ENCODE measurements at regions not wholly inside any gene's neighbourhood (a gene's known extent, or its start where the extent isn't known, plus 50 kb on each side); places are given as distances from the start of the nearest gene placed in this dataset.

GRCh38 chr2:56444339-56444738, 260.5 kb downstream of the CCDC85A start:
- DNase-seq: no peak

- DNase-seq: no peak
Measured at GRCh38 chr2:56448403-56449001, 264.7 kb downstream of the CCDC85A start.

- no peak for DNase-seq
Measured at GRCh38 chr2:56449002-56449431, 265.2 kb downstream of the CCDC85A start.

- DNase-seq: no peak
Measured at GRCh38 chr2:56449449-56449860, 265.7 kb downstream of the CCDC85A start.

- no peak for DNase-seq
Measured at GRCh38 chr2:56450047-56450446, 266.3 kb downstream of the CCDC85A start.

- DNase-seq: no peak
Measured at GRCh38 chr2:56450772-56451171, 267.0 kb downstream of the CCDC85A start.

GRCh38 chr2:56455642-56456041, 271.9 kb downstream of the CCDC85A start:
- no peak for DNase-seq

- DNase-seq: no peak
Measured at GRCh38 chr2:56456791-56457190, 273.0 kb downstream of the CCDC85A start.

- no peak for DNase-seq
Measured at GRCh38 chr2:56460508-56460907, 276.7 kb downstream of the CCDC85A start.

GRCh38 chr2:56464066-56464465, 280.3 kb downstream of the CCDC85A start:
- DNase-seq: no peak

- no peak for DNase-seq
Measured at GRCh38 chr2:56464613-56465012, 280.8 kb downstream of the CCDC85A start.

GRCh38 chr2:56465491-56465890, 281.7 kb downstream of the CCDC85A start:
- DNase-seq: no peak

GRCh38 chr2:56473524-56473923, 289.7 kb downstream of the CCDC85A start:
- no peak for DNase-seq

GRCh38 chr2:56474412-56475158, 290.8 kb downstream of the CCDC85A start:
- no peak for DNase-seq

- DNase-seq: no peak
Measured at GRCh38 chr2:56475191-56475590, 291.4 kb downstream of the CCDC85A start.

- no peak for DNase-seq
Measured at GRCh38 chr2:56476509-56477071, 292.8 kb downstream of the CCDC85A start.

- DNase-seq: no peak
Measured at GRCh38 chr2:56478027-56478426, 294.2 kb downstream of the CCDC85A start.

GRCh38 chr2:56483081-56483480, 299.3 kb downstream of the CCDC85A start:
- DNase-seq: no peak

- DNase-seq: no peak
Measured at GRCh38 chr2:56484906-56485305, 301.1 kb downstream of the CCDC85A start.

GRCh38 chr2:56500317-56500716, 316.5 kb downstream of the CCDC85A start:
- DNase-seq: no peak

- DNase-seq: no peak
Measured at GRCh38 chr2:56502616-56503015, 318.8 kb downstream of the CCDC85A start.

GRCh38 chr2:56505885-56506284, 322.1 kb downstream of the CCDC85A start:
- DNase-seq: no peak

GRCh38 chr2:56508662-56509061, 324.9 kb downstream of the CCDC85A start:
- no peak for DNase-seq

- no peak for DNase-seq
Measured at GRCh38 chr2:56510610-56511009, 326.8 kb downstream of the CCDC85A start.

Data from DMS79 treated with DMSO at 0.1 percent for 48 hours (cell line).